Psoas muscle (tissue), 7 donors: ENCODE measurements at regions not wholly inside any gene's neighbourhood (a gene's known extent, or its start where the extent isn't known, plus 50 kb on each side); places are given as distances from the start of the nearest gene placed in this dataset.
"Not testable (repeated sequence)": the region's sequence is repeated elsewhere in the genome, so short reads cannot be mapped to it uniquely, and the experiment has no call there.

Source experiments
- ATAC-seq, 4 donors: fragments of 200-7000 bp; cut with Tn5 transposase; one replicate each; pipeline ENCODE4 v1.9.1; 2020; ENCODE audit warnings: moderate library complexity in 3 of 4, mild to moderate bottlenecking in 2 of 4
- DNase-seq, 2 donors: peaks; one replicate each; pipeline ENCODE4 v3.0.0-alpha.2; 2020
- H3K27ac ChIP-seq: fragments of 200-600 bp; one replicate; pipeline ENCODE4 v1.8.0; 2022
- H3K27me3 ChIP-seq, 3 donors: fragments of 200-600 bp in 1 of 3; one replicate each; pipeline versions ENCODE4 v1.6.1 to v1.8.0; 2013 to 2022; ENCODE audit warnings: low read length in 2 of 3, mild to moderate bottlenecking in 2 of 3, moderate library complexity in 1 of 3; ENCODE audit not compliant: insufficient read depth in 3 of 3
- H3K36me3 ChIP-seq, 2 donors: fragments of 200-600 bp in 1 of 2; one replicate each; pipeline versions ENCODE4 v1.6.1 to v1.8.0; 2013 to 2022; ENCODE audit warnings: low read depth in 1 of 2, mild to moderate bottlenecking in 1 of 2, moderate library complexity in 1 of 2; ENCODE audit not compliant: insufficient read depth in 1 of 2
- H3K4me1 ChIP-seq: fragments of 200-600 bp; one replicate; pipeline ENCODE4 v1.8.0; 2022
- H3K4me3 ChIP-seq: fragments of 200-600 bp; one replicate; pipeline ENCODE4 v1.8.0; 2022; ENCODE audit warnings: mild to moderate bottlenecking
- H3K9me3 ChIP-seq: fragments of 200-600 bp; one replicate; pipeline ENCODE4 v1.8.0; 2022
- WGBS, 3 donors: extraction: QIAGEN DNeasy Blood & Tissue Kit; methylation state at CpG; one replicate each; pipeline versions ENCODE4 v1.1.6 to v1.1.7; 2013; 5-methylcytosine and 5-hydroxymethylcytosine counted together
- intact Hi-C, 2 donors: fragments of 100-400 bp; cut with DNase I; formaldehyde crosslinking; loops; one replicate each; pipeline versions ENCODE4 v1.11.0 to v1.14.2; 2022
- TF ChIP-seq, protein P1 (sequence below): fragments of 200-600 bp; IDR thresholded peaks from one replicate; pipeline ENCODE4 v1.8.0; 2022; ENCODE audit warnings: antibody characterized with exemption
- donor health status: healthy with polysubstance abuse.
- donor health status: DM: no; HTN: no; CAD: no; lungs with moderate emphysema.
- donor health status: Bipolar disorder and iron deficiency.
- donor health status: healthy.
- donor health status: DM: yes; HTN: yes; CAD: no.
- donor health status: DM: no; HTN: no; CAD: no.
- donor health status: DM: yes; HTN: yes; CAD: no.

DNA sequence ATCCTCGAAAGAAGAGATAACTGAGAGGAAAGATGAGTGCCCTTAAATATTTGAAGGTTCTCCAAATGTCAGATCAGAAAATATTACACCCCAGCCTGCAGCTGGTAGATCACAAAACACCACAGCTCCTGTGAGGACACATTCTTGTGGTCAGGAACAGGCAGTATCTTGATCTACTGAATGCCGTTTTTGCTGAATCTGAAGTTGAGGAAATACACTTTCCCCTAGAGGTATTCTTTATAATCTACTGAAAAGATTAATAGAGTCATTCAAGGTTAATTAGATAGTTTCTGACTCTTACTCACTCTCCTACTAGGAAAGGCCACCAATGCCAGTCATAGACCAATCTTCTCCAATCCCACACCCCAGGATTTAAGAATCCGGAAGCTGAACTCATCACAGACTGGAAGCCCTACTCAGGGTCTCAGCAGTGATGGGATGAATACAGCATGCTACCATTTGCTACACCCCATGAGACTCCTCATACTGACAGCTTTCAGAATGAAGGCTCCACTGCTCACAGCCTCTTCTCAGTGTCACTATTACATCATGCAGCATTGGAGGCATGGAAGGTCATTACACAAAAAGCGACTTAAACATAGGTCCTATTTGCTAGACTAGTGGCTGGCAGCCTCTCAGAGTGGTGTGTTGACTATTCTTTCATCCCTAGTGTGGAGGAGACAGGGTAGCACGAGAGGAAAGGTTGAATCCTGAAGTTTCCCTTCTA lies 143.9 kb upstream of the SLC1A3 start:
- DNase-seq (no peak), ATAC-seq (no peak)
- TF ChIP-seq, protein P1, sequence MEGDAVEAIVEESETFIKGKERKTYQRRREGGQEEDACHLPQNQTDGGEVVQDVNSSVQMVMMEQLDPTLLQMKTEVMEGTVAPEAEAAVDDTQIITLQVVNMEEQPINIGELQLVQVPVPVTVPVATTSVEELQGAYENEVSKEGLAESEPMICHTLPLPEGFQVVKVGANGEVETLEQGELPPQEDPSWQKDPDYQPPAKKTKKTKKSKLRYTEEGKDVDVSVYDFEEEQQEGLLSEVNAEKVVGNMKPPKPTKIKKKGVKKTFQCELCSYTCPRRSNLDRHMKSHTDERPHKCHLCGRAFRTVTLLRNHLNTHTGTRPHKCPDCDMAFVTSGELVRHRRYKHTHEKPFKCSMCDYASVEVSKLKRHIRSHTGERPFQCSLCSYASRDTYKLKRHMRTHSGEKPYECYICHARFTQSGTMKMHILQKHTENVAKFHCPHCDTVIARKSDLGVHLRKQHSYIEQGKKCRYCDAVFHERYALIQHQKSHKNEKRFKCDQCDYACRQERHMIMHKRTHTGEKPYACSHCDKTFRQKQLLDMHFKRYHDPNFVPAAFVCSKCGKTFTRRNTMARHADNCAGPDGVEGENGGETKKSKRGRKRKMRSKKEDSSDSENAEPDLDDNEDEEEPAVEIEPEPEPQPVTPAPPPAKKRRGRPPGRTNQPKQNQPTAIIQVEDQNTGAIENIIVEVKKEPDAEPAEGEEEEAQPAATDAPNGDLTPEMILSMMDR = no peak
- Histone ChIP-seq H3K27ac (no peak overlapping the region), H3K4me1 (no peaks in the 10 kb centered on the region), H3K9me3 (no peaks in the 10 kb centered on the region), H3K4me3 (no peak overlapping the region), H3K36me3 (no peaks in the 10 kb centered on the region), H3K27me3 (no peaks in the 10 kb centered on the region)
- WGBS, 3 donors = 64 to 68% (median 67%) methylated on average over 5 of the region's 5 CpGs
- intact Hi-C loops = no loop called here

DNA sequence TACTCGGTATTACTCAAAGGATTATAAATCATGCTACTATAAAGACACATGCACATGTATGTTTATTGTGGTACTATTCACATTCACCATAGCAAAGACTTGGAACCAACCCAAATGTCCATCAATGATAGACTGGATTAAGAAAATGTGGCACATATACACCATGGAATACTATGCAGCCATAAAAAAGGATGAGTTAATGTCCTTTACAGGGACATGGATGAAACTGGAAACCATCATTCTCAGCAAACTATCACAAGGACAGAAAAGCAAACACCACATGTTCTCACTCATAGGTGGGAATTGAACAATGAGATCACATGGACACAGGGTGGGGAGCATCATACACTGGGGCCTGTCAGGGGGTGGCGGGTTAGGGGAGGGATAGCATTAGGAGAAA lies 130.5 kb upstream of the SLC1A3 start:
- ATAC-seq, DNase-seq, H3K36me3 ChIP-seq, H3K9me3 ChIP-seq, intact Hi-C loops, H3K4me1 ChIP-seq, H3K4me3 ChIP-seq, H3K27ac ChIP-seq, H3K27me3 ChIP-seq: not testable (repeated sequence)
- 95 to 100% (median 98%) methylated on average over 2 of the region's 2 CpGs for WGBS, 3 donors

DNA sequence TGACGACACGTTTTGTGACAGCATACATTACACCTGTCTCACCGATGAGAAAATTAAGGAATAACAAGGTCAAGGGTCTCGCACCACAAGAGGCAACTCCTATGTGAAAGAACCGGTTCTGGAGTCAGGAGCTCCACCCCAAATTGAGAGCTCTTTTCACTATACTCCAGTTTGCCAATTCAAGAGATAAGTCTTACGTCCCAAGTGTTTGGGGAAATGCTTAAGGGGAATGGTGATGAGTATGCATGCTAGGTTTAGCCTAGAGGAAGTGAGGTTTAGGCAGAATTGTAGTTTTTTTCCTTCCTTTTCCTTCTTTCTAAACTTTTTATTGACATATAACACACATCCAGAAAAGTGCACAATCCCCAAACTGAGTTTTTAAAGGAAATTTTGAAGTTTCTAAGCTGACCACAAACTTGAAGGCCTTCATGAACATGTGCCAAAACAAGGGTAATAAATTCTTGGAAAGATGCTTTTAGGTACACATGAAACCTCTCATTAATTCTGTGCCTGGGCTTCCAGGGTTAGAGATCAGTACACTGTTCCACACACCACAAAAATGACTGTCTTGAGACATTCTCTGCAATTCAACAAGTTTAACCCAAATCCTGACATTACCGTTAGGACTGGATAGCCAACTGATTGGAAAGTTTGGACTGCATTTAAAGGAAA lies 127.6 kb upstream of the SLC1A3 start:
- H3K36me3 ChIP-seq = no peaks in the 10 kb centered on the region
- ATAC-seq (no peak), DNase-seq (no peak)
- intact Hi-C loops = no loop called here
- TF ChIP-seq, protein P1 = no peak
- no peaks in the 10 kb centered on the region for H3K9me3 ChIP-seq
- WGBS, 3 donors = 80 to 84% (median 80%) methylated on average over 7 of the region's 7 CpGs
- no peak overlapping the region for H3K27ac ChIP-seq
- no peaks in the 10 kb centered on the region for H3K4me1 ChIP-seq
- no peak overlapping the region for H3K4me3 ChIP-seq
- H3K27me3 ChIP-seq = no peaks in the 10 kb centered on the region

DNA sequence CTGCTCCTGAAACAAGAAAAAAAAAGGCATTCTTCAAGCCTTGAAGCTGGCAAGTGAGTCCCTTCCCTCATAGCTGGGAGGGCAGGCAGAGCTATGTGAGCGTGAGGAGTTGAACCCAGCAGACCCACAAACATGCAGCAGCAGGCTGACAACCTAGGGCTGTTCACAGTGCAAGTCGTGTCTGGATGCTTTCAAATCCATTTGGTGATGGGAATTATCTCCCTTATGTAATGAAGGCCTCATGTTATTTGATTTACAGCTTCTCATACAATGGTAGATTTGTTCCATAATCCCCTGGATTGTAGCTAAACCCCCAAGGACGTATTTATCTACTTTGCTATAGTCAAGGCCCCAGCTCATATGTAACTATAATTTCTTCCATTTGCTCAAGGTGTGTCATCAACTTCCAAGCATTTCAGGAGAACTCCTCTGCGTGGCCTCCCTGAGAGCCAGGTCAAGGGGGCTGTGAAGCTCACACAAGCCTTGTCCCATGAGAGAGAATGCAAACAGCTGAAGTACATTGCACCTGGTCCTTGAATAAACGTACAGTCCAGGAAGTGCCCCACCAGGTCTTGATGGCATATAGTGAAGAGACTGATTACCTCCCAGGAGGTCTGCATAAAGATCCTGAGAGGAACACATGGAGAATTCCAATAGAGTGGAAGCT lies 124.8 kb upstream of the SLC1A3 start:
- 61 to 64% (median 63%) methylated on average over 5 of the region's 5 CpGs for WGBS, 3 donors
- ATAC-seq (no peak), DNase-seq (no peak)
- Histone ChIP-seq H3K4me1 (no peaks in the 10 kb centered on the region), H3K4me3 (no peak overlapping the region), H3K9me3 (no peaks in the 10 kb centered on the region), H3K27me3 (no peaks in the 10 kb centered on the region), H3K27ac (no peak overlapping the region), H3K36me3 (no peaks in the 10 kb centered on the region)
- intact Hi-C loops = no loop called here
- TF ChIP-seq, protein P1 = no peak

DNA sequence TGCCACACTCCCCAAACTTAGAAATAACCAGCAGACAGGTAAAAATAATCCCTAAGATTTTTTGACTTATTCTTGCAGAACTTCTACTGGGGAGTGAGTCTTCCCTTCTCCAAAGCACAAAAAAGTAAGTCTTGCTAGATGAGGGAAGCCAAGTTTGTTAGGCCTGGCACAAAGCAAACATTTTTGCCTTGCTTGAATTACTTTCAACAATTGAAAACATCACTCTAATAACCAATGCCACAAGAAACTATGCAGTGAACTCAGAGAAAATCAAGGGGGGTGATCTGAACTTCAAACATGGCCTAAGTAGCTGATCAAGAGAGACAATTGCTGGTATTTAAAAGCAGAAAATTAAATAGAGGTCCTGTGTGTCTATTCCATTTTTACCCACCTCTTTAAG lies 123.6 kb upstream of the SLC1A3 start:
- no peak overlapping the region for H3K27ac ChIP-seq
- no peaks in the 10 kb centered on the region for H3K36me3 ChIP-seq
- no peaks in the 10 kb centered on the region for H3K4me1 ChIP-seq
- intact Hi-C loops = no loop called here
- no peaks in the 10 kb centered on the region for H3K27me3 ChIP-seq
- no peak for DNase-seq
- ATAC-seq = no peak
- no peaks in the 10 kb centered on the region for H3K9me3 ChIP-seq
- TF ChIP-seq, protein P1 = no peak
- no peak overlapping the region for H3K4me3 ChIP-seq
